ENCODE measurements at regions not wholly inside any gene's neighbourhood (a gene's known extent, or its start where the extent isn't known, plus 50 kb on each side); places are given as distances from the start of the nearest gene placed in this dataset.

DNA sequence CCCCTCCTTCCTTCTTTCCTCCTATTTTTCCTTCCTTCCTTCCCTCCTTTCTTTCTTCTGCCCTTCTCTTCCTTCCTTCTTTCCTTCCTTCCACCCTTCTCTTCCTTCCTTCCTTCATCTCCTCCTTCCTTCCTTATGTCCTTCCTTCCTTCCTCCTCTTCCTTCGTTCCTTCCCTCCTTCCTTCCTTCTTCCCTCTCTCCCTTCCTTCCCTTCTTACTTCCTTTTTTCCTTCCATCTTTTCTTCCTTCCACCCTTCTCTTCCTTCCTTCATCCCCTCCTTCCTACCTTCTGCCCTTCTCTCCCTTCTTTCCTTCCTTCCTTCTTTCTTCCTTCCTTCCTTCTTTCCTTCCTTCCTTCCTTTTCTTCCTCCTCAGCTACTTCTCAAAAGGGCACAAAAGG is 287.3 kb upstream of the ZNF507 start:
- no peak overlapping the region for H3K4me3 ChIP-seq (ENCODE audit: control insufficient read depth, low read depth, low read length)
- TF ChIP-seq CTCF (IDR thresholded peaks at IDR 0.05; ENCODE audit: control insufficient read depth, insufficient read depth, low read depth, low read length, missing control alignments) = no peak
- no peak for DNase-seq (ENCODE audit: low read depth)

DNA sequence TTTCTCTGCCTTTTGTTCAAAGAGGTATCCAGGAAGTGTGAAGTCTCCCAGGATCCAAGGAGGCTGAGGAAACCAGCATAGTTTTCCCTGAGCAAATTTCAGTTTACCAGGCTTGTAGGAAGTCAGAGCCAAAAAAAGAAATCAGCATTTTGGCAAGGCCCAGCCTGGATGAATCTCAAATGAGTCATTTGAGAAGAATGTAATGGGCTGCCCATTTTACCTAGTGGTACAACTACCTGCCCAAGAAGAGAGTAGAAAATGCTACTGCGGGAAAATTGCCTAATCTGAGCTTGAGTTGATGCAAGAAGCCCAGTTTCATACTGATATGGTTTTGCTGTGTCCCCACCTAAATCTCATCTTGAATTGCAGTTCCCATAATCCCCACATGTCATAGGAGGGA is 284.1 kb upstream of the ZNF507 start:
- no peak for TF ChIP-seq CTCF (IDR thresholded peaks at IDR 0.05; ENCODE audit: control insufficient read depth, insufficient read depth, low read depth, low read length, missing control alignments)

DNA sequence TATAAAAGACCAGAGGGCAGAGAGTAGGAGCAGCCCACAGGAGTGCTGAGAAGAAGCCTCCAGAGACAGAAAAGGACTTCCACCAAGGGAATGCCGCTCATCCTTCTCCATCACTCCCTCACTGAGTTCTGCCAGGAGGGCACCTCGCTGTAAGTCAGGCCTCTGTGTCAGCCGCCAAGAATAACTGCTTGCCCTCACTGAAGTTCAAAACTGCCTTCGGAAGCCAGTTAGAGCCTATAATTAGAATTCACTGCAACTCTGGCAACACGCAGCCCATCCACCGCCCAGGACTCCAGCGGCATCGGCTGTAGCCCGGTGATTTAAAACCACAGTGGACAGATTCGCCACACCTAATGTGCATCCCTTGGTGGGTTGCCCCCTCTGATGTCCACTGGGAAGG is 281.8 kb upstream of the ZNF507 start:
- DNase-seq (ENCODE audit: low read depth) = no peak
- no peak overlapping the region for H3K4me3 ChIP-seq (ENCODE audit: control insufficient read depth, low read depth, low read length)
- no peak for TF ChIP-seq CTCF (IDR thresholded peaks at IDR 0.05; ENCODE audit: control insufficient read depth, insufficient read depth, low read depth, low read length, missing control alignments)

More for the DNA sequence above, 284.1 kb upstream of the ZNF507 start:
- H3K4me3 ChIP-seq (ENCODE audit: control insufficient read depth, low read depth, low read length) = no peak overlapping the region
- no peak for DNase-seq (ENCODE audit: low read depth)

- DNase-seq (ENCODE audit: low read depth) = no peak
- TF ChIP-seq CTCF (IDR thresholded peaks at IDR 0.05; ENCODE audit: control insufficient read depth, insufficient read depth, low read depth, low read length, missing control alignments) = no peak
These were observed 279.4 kb upstream of the ZNF507 start for GRCh38 chr19:32066056-32066455.

DNA sequence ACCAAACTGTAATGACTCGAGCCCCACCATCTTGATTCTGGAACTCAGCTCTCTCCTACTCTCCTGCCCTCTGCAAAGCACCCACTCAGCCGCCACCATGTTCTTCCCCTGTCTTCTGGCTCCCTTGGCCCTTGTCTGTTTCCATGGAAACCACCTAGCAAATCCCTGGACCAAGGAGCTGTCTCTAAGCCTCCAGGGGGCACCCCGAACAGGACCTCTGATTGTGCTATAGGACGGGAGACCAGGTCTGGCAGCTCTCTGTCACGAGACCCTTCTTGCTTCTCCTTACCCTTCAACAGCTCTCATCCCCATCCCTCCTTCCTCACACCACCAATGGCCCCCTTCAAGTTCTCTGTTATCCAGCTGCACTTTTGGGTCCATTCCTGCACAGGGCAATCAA is 277.7 kb upstream of the ZNF507 start:
- DNase-seq (ENCODE audit: low read depth) = no peak
- TF ChIP-seq CTCF (IDR thresholded peaks at IDR 0.05; ENCODE audit: control insufficient read depth, insufficient read depth, low read depth, low read length, missing control alignments) = no peak
- no peak overlapping the region for H3K4me3 ChIP-seq (ENCODE audit: control insufficient read depth, low read depth, low read length)

More at GRCh38 chr19:32066056-32066455, 279.4 kb upstream of the ZNF507 start:
- no peak overlapping the region for H3K4me3 ChIP-seq (ENCODE audit: control insufficient read depth, low read depth, low read length)

DNA sequence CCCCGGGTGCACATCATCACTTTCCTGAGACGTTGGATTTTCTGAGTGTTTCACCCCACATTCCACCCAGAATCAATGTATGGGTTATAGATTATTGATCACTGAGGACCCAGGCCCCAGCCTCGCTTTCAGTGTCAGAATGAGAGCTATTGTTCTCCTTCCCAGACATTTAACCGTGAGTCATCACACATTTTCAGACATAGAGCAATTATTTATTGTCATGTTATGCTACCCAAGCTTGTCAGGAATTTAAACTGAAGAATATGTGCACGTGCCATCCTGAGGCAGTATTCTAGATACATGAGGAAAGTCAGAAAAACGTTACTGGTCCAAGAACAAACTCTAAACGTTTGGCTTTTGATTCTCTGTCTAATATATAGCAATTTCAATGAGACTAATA is 276.6 kb upstream of the ZNF507 start:
- no peak for DNase-seq (ENCODE audit: low read depth)
- TF ChIP-seq CTCF (IDR thresholded peaks at IDR 0.05; ENCODE audit: control insufficient read depth, insufficient read depth, low read depth, low read length, missing control alignments) = no peak

GRCh38 chr19:32070101-32070500 is 275.3 kb upstream of the ZNF507 start:
- H3K4me3 ChIP-seq (ENCODE audit: control insufficient read depth, low read depth, low read length) = no peak overlapping the region
- DNase-seq (ENCODE audit: low read depth) = no peak
- TF ChIP-seq CTCF (IDR thresholded peaks at IDR 0.05; ENCODE audit: control insufficient read depth, insufficient read depth, low read depth, low read length, missing control alignments) = no peak

More for the DNA sequence above, 276.6 kb upstream of the ZNF507 start:
- H3K4me3 ChIP-seq (ENCODE audit: control insufficient read depth, low read depth, low read length) = no peak overlapping the region

Data from AG09309 (cell line).